ENCODE measurements at regions not wholly inside any gene's neighbourhood (a gene's known extent, or its start where the extent isn't known, plus 50 kb on each side); places are given as distances from the start of the nearest gene placed in this dataset.

DNA sequence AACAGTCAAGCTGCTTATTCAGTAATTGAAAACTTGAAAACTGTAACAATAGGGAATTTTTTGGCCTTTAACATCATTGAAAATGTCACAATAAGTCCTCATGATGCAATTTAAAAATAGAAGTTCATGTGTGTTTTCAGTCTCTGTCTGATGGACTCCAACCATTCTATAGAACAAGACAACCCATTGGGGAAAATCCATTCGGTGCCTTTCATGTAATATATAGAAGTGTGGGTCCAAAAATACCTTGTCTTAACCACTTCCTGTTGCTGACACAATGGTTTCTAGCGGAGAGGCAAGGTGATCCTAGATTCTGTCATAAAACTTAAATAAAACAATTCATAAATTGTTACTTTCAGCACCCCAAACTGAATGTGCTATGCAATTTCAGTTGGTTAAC, 1131.3 kb upstream of the MAP3K7 start:
- TF ChIP-seq SIX5 (IDR thresholded peaks at IDR 0.05; ENCODE audit: low read depth, low read length) = no peak
- TF ChIP-seq CTCF (IDR thresholded peaks at IDR 0.05; ENCODE audit: control extremely low read depth in 1 of 3, insufficient read depth in 1 of 3, low read depth in 1 of 3, low read length in 3 of 3) = no peak
- no peak for TF ChIP-seq ZNF274 (IDR thresholded peaks at IDR 0.05; ENCODE audit: borderline replicate concordance, extremely low read depth, low read length)
- no peak for TF ChIP-seq RAD21 (IDR thresholded peaks at IDR 0.05 in 1 of 2, conservative IDR thresholded peaks at IDR 0.05 in 1 of 2; ENCODE audit: low read depth in 2 of 2, low read length in 2 of 2)
- TF ChIP-seq, protein P1, sequence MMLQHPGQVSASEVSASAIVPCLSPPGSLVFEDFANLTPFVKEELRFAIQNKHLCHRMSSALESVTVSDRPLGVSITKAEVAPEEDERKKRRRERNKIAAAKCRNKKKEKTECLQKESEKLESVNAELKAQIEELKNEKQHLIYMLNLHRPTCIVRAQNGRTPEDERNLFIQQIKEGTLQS (IDR thresholded peaks at IDR 0.05; ENCODE audit: insufficient read depth, low read depth, low read length) = no peak
- no peak for TF ChIP-seq RFX5 (IDR thresholded peaks at IDR 0.05; ENCODE audit: borderline replicate concordance, low read depth, low read length)
- TF ChIP-seq GABPA (IDR thresholded peaks at IDR 0.05; ENCODE audit: borderline replicate concordance, insufficient read depth, low read length) = no peak
- TF ChIP-seq E2F6 (IDR thresholded peaks at IDR 0.05) = no peak

Data from H1 (cell line).